Activated naive CD4-positive, alpha-beta T cell treated with anti-CD3 and anti-CD28 coated beads, Interleukin-2, amount 10 ng/mL, durations not matched to agents 7 days and 5 days (primary cell): ENCODE measurements at regions not wholly inside any gene's neighbourhood (a gene's known extent, or its start where the extent isn't known, plus 50 kb on each side); places are given as distances from the start of the nearest gene placed in this dataset.
"Not testable (repeated sequence)": the region's sequence is repeated elsewhere in the genome, so short reads cannot be mapped to it uniquely, and the experiment has no call there.

Source experiments
- CTCF ChIA-PET: fragments of 350-600 bp; sonication (Branson Sonifier 250); formaldehyde crosslinking; loops from one replicate; lab custom pipeline; 2021; ENCODE audit warnings: antibody characterized with exemption; lab: Charles Lee
- DNase-seq: peaks from one replicate; pipeline ENCODE4 v3.0.0-alpha.2; 2020
- H3K27ac Mint-ChIP-seq: one replicate; pipeline ENCODE4 v1.8.0; 2021; ENCODE audit warnings: mild to moderate bottlenecking, moderate library complexity, mixed read lengths
- H3K27me3 Mint-ChIP-seq: one replicate; pipeline ENCODE4 v1.8.0; 2021; ENCODE audit warnings: mild to moderate bottlenecking, mixed read lengths
- H3K36me3 Mint-ChIP-seq: one replicate; pipeline ENCODE4 v1.8.0; 2021; ENCODE audit warnings: mixed read lengths
- H3K4me1 Mint-ChIP-seq: one replicate; pipeline ENCODE4 v1.8.0; 2021; ENCODE audit warnings: mixed read lengths
- H3K4me3 Mint-ChIP-seq: one replicate; pipeline ENCODE4 v1.8.0; 2021; ENCODE audit warnings: mild to moderate bottlenecking, moderate library complexity, mixed read lengths
- H3K9me3 Mint-ChIP-seq: one replicate; pipeline ENCODE4 v1.8.0; 2021; ENCODE audit warnings: mixed read lengths

DNA sequence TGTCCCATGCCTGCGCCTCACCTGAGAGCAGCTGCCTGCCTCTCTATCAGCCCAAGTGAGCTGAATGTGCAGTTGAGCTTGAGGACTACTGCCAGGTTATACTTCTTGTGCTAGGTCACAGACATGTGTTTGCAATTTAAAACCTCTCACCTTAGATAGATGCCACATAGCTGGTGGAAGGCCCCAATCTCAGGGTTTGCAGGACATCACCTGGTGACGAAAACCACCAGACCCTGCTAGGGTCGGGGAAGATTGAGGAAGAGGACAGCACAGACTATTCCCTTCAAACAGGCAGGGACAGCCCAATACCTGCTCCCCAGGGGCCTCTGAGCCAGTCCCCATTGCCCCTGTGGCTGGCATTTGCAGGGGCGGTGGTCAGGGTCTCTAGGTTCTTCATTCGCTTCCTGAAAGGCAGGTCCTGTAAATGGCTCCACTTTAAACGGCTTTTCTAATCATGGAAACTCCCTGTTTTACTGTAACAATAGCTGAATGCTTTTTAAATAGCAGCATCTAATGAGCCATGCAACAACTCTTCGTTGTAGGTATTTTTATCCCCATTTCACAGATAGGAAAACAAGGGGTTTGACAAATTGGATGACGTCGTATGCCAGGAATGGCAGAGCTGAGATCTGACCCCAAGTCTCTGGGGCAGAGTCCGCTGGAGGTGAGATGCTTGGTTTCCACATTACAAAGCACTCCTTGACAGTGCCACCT is 80.1 kb downstream of the EMX2 start:
- Mint-ChIP-seq H3K36me3 (no peaks in the 10 kb centered on the region), H3K9me3 (no peaks in the 10 kb centered on the region), H3K27ac (no peak overlapping the region), H3K27me3 (peaks cover 22% of the 10 kb centered on the region), H3K4me1 (no peaks in the 10 kb centered on the region), H3K4me3 (no peak overlapping the region)
- DNase-seq, result no peak
- CTCF ChIA-PET, result no interaction called here

DNA sequence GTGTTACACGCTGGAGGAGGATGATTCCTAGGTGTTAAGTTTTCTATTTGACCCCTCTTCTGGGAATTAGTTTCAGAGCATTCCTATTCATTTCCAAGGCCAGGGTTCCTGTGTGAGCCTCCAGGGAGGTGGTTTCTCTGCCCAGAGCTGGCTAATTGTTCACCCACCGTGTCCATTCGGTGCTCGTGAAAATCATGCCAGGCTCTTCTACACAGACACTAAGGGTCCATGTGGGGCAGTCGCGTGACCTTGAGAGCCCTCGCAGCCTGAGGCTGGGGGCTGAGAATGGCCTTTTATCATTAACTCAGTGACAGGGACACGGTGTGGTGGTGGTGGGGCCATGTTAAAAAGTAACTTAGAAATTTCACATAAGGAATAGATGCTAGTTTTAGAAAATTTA is 83.7 kb downstream of the EMX2 start:
- Mint-ChIP-seq H3K4me1 (no peaks in the 10 kb centered on the region), H3K27ac (no peak overlapping the region), H3K9me3 (no peaks in the 10 kb centered on the region), H3K27me3 (peaks cover 14% of the 10 kb centered on the region), H3K36me3 (no peaks in the 10 kb centered on the region), H3K4me3 (no peak overlapping the region)
- CTCF ChIA-PET, result no interaction called here
- no peak for DNase-seq

DNA sequence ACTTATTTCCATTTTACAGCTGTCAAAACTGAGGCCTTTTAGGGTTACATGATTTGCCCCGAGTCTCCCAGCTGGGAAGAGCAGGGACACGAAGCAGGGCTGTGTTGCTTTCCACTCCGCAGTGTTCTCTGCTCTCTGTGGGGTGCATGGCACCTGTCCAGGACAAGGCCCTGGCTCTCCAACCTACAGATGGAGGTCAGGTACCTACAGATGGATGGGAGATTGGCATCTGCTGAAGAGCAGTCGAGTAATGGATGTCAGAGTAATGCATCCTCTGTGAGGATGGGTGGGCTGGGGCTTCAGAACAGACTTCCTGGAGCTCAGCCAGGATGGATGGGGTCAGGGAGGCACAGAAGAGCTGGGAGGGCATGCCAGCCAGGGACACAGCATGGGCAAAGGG is 85.0 kb downstream of the EMX2 start:
- Mint-ChIP-seq H3K4me3 (no peak overlapping the region), H3K27ac (no peak overlapping the region), H3K36me3 (no peaks in the 10 kb centered on the region), H3K27me3 (peaks cover under 1% of the 10 kb centered on the region), H3K4me1 (no peaks in the 10 kb centered on the region), H3K9me3 (no peaks in the 10 kb centered on the region)
- no peak for DNase-seq
- CTCF ChIA-PET, result no interaction called here

DNA sequence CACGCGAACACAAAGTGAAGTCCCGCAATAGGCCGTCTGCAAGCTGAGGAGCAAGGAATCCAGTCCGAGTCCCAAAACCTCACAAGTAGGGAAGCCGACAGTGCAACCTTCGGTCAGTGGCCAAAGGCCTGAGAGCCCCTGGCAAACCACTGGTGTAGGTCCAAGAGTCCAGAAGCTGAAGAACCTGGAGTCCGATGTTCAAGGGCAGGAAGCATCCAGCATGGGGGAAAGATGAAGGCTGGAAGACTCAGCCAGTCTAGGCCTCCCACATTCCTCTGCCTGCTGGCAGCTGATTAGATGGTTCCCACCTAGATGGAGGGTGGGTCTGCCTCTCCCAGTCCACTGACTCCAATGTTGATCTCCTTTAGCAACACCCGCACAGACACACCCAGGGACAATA is 87.2 kb downstream of the EMX2 start:
- H3K4me1 Mint-ChIP-seq, H3K27me3 Mint-ChIP-seq, H3K4me3 Mint-ChIP-seq, CTCF ChIA-PET, H3K9me3 Mint-ChIP-seq, H3K27ac Mint-ChIP-seq, H3K36me3 Mint-ChIP-seq, DNase-seq: not testable (repeated sequence)

DNA sequence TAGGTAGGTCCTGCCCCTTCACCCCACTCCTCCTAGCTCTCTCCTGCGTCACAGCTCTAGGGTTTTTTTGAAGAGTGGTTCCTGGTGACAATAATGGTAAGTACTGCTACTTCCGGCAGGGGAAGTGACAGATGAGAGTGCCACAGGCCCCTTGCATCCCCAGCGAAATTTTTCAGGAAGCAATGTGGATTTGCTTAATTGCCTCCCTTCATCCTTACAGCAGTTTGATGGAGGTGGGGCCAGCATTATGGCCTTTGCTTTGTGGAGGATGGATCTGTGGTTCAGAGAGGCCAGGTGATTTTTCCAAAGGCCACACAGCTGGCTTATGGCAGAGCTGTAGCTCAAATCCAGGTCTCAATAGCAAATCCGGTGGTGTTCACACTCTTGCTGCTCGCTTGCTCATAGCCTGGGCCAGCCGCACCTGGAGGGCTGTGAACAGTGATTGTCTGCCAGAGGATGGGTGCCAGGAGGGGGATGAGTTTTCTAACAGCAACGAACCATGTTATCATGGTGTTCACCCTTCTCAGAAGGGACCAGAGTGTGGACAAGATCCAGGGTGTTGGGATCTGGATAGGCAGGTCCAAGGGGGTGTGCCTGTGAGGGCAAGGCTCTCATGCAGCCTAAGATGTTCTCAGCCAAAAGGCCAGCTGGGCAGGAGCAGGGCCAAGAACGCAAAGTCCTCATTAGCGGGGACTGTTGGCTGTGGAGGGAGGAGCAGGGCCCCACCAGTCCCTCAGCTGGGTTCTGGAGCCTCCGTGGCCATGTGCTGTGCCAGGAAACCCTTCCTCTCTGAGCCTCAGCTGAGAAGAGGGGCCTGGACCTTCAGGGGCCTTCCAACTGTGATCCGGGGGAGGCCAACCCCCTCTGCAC is 89.0 kb downstream of the EMX2 start:
- Mint-ChIP-seq H3K27ac (no peak overlapping the region), H3K9me3 (no peaks in the 10 kb centered on the region), H3K4me1 (no peaks in the 10 kb centered on the region), H3K36me3 (no peaks in the 10 kb centered on the region), H3K27me3 (peaks cover 6% of the 10 kb centered on the region), H3K4me3 (no peak overlapping the region)
- DNase-seq, result no peak
- CTCF ChIA-PET, result no interaction called here

DNA sequence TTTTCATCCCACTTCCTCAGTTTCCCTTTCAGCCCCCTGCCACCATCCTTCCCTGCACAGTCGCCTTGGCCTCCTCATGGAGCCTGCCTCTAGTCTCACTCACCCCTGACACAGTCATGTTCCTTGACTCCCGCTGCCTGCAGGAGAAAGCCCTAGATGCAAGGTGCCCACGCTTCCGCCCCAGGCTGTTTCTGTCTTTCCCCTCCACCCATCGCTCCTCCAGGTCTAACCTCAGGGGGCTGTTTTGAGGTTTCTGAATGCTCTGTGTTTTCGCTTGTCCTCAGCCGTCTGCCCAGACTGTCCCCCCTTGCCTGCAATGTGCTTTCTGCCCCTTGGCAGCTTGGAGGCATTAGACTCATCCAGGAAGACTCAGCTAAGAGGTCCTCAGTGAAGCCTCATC is 89.9 kb downstream of the EMX2 start:
- CTCF ChIA-PET, result no interaction called here
- Mint-ChIP-seq H3K9me3 (no peaks in the 10 kb centered on the region), H3K36me3 (no peaks in the 10 kb centered on the region), H3K27ac (no peak overlapping the region), H3K4me1 (no peaks in the 10 kb centered on the region), H3K4me3 (no peak overlapping the region), H3K27me3 (peaks cover 6% of the 10 kb centered on the region)
- DNase-seq, result no peak

DNA sequence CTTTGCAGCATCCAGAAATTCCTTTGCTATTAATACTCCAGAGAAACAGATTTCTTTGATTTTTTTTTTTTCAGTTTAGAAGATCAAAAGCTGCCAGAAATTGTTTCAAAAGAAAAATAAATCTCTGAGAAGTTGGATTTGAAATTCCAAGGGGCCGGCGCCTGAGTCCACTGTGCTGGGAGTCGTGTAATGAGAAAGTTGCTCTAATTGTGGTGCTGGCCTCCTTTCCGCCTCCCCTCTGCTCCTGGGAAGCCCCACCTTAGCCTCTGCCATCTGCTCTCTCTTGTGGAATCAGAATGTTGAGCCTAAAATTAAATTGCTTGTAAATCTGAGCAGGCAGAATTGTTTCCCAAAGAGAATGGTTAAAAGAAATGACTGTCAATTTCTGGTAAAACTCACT is 93.3 kb downstream of the EMX2 start:
- no peaks in the 10 kb centered on the region for H3K9me3 Mint-ChIP-seq
- no peak overlapping the region for H3K4me3 Mint-ChIP-seq
- H3K27me3 Mint-ChIP-seq, result peaks cover 6% of the 10 kb centered on the region
- no peaks in the 10 kb centered on the region for H3K4me1 Mint-ChIP-seq
- no peaks in the 10 kb centered on the region for H3K36me3 Mint-ChIP-seq
- CTCF ChIA-PET, result no interaction called here
- H3K27ac Mint-ChIP-seq, result no peak overlapping the region
- no peak for DNase-seq

DNA sequence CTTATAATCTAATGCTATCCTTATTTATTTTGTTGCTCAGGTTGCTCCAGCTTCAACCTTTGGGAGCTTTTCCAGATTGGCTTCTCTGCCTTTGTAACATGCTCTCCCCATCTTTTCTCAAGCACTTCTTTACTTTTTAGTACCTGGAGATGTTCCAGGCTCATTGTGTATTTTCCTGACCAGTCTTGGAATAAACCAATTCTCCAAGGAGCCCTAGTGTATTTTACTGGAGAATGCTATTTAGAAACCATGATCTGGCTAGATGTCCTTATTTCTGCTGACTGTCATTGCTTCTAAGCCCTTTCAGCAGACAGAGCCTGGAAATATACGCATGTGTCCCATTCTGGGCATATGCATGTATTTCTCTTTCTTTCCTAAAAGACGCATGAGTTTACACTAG is 95.7 kb downstream of the EMX2 start:
- Mint-ChIP-seq H3K9me3 (no peaks in the 10 kb centered on the region), H3K27ac (no peak overlapping the region), H3K36me3 (no peaks in the 10 kb centered on the region), H3K27me3 (peaks cover 6% of the 10 kb centered on the region), H3K4me1 (no peaks in the 10 kb centered on the region), H3K4me3 (no peak overlapping the region)
- DNase-seq, result no peak
- CTCF ChIA-PET, result interaction anchor here (1.2 kb wide), 1 partner anchor 10 kb away, joined by 3 read pairs; no protein-coding TSS in a partner anchor

DNA sequence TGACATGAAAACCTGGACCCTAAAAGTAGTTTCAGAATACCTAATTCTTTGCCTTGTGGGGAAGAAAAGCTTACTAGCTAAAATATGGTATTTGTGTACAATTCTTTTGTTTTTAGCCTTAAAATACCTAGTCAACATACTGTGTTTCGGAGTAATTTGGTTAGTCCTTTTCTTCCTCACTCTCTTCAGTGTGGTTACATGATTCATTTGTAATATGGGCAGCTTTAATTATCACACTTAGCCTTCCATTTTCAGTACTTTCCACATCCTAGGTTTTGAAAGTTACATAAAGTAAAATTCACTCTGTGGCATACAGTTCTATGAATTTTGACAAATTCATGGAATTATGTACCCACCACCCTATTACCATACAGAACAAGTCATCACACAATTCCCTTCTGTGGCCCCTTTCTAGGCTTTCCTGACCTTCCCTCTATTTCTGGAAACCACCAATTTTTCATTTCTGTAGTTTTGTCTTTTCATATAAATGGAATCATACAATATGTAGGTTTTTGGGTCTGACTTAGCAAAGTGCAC is 96.2 kb downstream of the EMX2 start:
- DNase-seq, result no peak
- H3K27ac Mint-ChIP-seq, result no peak overlapping the region
- no peak overlapping the region for H3K4me3 Mint-ChIP-seq
- no peaks in the 10 kb centered on the region for H3K36me3 Mint-ChIP-seq
- H3K27me3 Mint-ChIP-seq, result peaks cover 6% of the 10 kb centered on the region
- H3K9me3 Mint-ChIP-seq, result no peaks in the 10 kb centered on the region
- H3K4me1 Mint-ChIP-seq, result no peaks in the 10 kb centered on the region
- CTCF ChIA-PET, result interaction anchor here (1.2 kb wide), 1 partner anchor 10 kb away, joined by 3 read pairs; no protein-coding TSS in a partner anchor

DNA sequence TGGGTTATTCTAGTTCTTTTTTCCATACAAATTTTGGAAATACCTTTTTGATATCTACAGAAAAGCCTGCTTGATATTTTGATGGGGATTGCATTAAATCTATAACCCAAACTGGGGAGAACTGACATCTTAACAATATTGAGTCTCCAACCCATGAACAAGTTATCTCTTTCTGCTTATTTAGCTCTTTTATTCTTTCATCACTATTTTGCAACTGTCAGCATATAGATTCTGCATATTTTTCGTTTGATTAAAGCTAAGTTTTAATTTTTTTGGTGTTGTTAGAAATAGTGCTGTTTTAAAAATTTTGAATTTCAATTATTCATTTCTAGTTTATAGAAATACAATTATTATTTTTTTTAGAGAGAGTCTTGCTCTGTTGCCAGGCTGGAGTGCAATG is 97.9 kb downstream of the EMX2 start:
- peaks cover under 1% of the 10 kb centered on the region for H3K27me3 Mint-ChIP-seq
- CTCF ChIA-PET, result no interaction called here

DNA sequence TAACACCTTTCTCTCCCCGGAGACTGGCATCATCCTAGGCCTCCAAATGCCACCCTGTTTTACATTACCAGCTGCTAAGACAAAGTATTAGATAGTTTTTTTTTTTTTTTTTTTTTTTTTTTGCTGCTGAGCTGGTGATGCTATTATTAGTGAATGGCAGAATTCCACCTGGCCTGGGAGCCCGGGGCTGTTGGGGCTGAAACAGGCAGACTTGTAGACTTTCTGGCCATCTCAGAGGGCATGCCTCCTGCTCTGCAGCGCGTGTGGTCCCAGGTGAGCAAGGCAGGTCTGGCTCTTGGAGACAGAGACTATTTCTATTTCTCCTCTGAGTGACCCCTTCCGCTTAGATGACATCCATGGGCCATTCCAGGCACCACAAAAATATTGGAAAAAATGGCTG is 104.2 kb downstream of the EMX2 start:
- Mint-ChIP-seq H3K4me1 (no peaks in the 10 kb centered on the region), H3K27ac (no peak overlapping the region), H3K4me3 (no peak overlapping the region), H3K36me3 (no peaks in the 10 kb centered on the region), H3K9me3 (peaks cover 3% of the 10 kb centered on the region), H3K27me3 (no peaks in the 10 kb centered on the region)
- CTCF ChIA-PET, result no interaction called here
- no peak for DNase-seq

More for the DNA sequence above, 97.9 kb downstream of the EMX2 start:
- H3K9me3 Mint-ChIP-seq, result no peaks in the 10 kb centered on the region
- no peak for DNase-seq
- no peak overlapping the region for H3K27ac Mint-ChIP-seq
- H3K4me3 Mint-ChIP-seq, result no peak overlapping the region
- H3K4me1 Mint-ChIP-seq, result no peaks in the 10 kb centered on the region
- H3K36me3 Mint-ChIP-seq, result no peaks in the 10 kb centered on the region

DNA sequence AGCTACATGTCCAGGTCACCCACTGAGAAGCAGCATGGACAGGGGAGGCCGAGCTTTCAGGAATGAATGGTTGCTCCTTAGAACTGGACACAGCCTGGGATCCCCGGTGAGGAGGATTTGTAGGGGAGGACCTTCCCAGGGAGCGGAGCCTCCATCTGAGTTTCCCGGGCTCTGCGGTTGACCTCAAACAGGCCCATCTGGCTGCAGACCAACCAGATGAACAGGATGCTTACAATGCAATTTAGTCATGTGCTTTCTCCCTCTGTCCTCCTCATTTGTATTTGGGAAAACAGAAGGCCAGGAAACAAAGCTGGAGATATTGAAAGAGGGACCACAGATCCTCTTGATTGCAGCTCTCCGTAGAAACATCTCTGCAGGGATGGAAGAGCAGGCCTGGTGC is 104.8 kb downstream of the EMX2 start:
- Mint-ChIP-seq H3K4me3 (no peak overlapping the region), H3K36me3 (no peaks in the 10 kb centered on the region), H3K4me1 (peaks cover 1% of the 10 kb centered on the region), H3K9me3 (peaks cover 3% of the 10 kb centered on the region), H3K27me3 (no peaks in the 10 kb centered on the region), H3K27ac (no peak overlapping the region)
- no peak for DNase-seq
- CTCF ChIA-PET, result no interaction called here

DNA sequence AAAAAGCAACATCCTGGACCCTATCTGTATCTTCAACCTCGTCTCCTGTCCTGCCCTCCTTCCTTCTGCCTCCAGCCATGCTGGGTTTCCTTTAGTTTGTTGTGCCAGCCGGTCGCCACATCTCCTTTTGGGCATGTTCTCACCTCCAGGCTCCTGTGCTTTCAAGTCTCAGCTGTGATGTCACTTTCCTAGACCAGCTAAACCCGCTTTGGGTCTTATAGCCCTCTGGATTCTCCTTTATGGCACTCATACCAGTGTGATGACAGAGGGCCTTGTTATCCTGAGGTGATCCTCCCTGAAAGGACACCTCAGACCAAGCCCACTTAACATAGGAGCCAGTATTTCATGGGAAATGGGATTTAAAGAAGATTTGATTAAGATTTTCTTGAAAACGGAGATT is 108.6 kb downstream of the EMX2 start:
- H3K9me3 Mint-ChIP-seq, result peaks cover 9% of the 10 kb centered on the region
- CTCF ChIA-PET, result no interaction called here

DNA sequence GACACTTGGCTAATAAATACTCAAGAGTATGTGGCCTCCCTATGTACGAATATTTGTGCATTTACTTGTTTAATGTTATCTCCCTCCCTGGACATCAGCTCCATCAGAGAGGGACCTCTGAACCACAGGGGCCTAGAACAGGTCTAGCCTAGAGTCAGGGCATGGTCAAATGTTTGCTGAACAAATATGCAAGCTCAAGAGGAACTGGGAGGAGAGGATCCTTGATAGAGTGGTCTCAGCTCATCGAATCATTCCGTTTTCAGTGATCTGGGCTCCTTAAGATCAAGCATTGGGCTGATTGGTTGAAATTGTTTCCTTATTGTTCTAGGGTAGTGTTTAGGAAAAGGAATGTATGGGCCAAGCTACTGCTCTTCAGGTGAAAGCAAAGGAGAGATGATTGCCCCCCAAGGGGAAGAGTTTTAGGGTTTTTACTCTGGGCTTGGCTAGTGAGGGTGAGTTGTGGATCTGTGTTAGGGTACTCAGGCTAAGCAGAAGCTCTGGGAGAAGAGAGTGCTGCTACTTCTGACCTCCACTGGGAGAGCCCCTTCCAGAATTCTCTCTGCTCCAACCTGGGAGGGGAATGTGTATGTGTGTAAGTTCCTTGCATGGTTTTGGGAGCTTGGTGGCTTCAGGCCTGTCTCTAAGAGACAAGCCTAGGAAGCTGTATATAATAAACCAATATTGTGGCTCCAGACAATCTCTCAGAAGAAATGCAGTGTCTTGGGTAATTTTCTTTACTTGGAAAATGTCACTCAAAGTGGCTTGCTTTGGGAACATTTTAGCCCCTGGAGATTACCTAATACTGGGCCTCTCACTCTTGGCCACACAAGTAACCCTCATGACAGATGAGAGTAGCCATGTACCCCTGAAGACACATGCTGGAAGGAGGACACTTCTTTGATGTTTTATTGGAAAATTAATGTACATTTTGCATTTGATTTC is 110.0 kb downstream of the EMX2 start:
- Mint-ChIP-seq H3K36me3 (no peaks in the 10 kb centered on the region), H3K9me3 (peaks cover 9% of the 10 kb centered on the region), H3K27ac (no peak overlapping the region), H3K4me3 (no peak overlapping the region), H3K27me3 (no peaks in the 10 kb centered on the region), H3K4me1 (peaks cover 16% of the 10 kb centered on the region)
- no peak for DNase-seq
- CTCF ChIA-PET, result no interaction called here

More for the DNA sequence above, 108.6 kb downstream of the EMX2 start:
- DNase-seq, result no peak
- no peaks in the 10 kb centered on the region for H3K36me3 Mint-ChIP-seq
- no peaks in the 10 kb centered on the region for H3K27me3 Mint-ChIP-seq
- H3K27ac Mint-ChIP-seq, result no peak overlapping the region
- peaks cover 11% of the 10 kb centered on the region for H3K4me1 Mint-ChIP-seq
- H3K4me3 Mint-ChIP-seq, result no peak overlapping the region
